H1 (cell line): ENCODE measurements at regions not wholly inside any gene's neighbourhood (a gene's known extent, or its start where the extent isn't known, plus 50 kb on each side); places are given as distances from the start of the nearest gene placed in this dataset.

Source experiments
- CTCF ChIA-PET: fragments of 300-600 bp; sonication (Branson Sonifier 250); formaldehyde crosslinking; loops from one replicate; lab custom pipeline; 2021; ENCODE audit not compliant: partially characterized antibody; lab: Charles Lee
- POLR2A ChIA-PET: fragments of 300-600 bp; sonication (Branson Sonifier 250); formaldehyde crosslinking; loops from one replicate; lab custom pipeline; 2021; ENCODE audit warnings: inconsistent platforms; ENCODE audit not compliant: partially characterized antibody; lab: Charles Lee
- DNase-seq, 2 experiments: peaks; one replicate each; pipeline versions ENCODE4 v3.0.0 to v3.0.0-alpha.2; 2010 to 2022; ENCODE audit warnings: low spot score in 2 of 2, low read depth in 1 of 2, mixed read lengths in 1 of 2
- FAIRE-seq: peaks from 2 replicates; lab custom pipeline; 2011; peaks lifted over from hg19 to GRCh38; lab: Jason Lieb, UNC
- H2AFZ ChIP-seq: 2 replicates; pipeline ENCODE4 v1.8.1; 2012; ENCODE audit warnings: low read length, inconsistent platforms
- H2AK5ac ChIP-seq: 2 replicates; pipeline ENCODE4 v1.6.1; 2013; ENCODE audit warnings: low read depth, low read length
- H2BK120ac ChIP-seq: replicated peaks from 2 replicates; pipeline ENCODE3; 2013; ENCODE audit warnings: low read depth, low read length, inconsistent platforms
- H2BK12ac ChIP-seq: 2 replicates; pipeline ENCODE4 v1.6.1; 2013; ENCODE audit warnings: low read depth, low read length
- H2BK15ac ChIP-seq: 2 replicates; pipeline ENCODE4 v1.6.1; 2013; ENCODE audit warnings: low read length
- H2BK20ac ChIP-seq: 2 replicates; pipeline ENCODE4 v1.6.1; 2013; ENCODE audit warnings: low read length
- H2BK5ac ChIP-seq: 2 replicates; pipeline ENCODE4 v1.6.1; 2013; ENCODE audit warnings: low read depth, low read length
- H3K14ac ChIP-seq: 2 replicates; pipeline ENCODE4 v1.6.1; 2013; ENCODE audit warnings: inconsistent platforms; ENCODE audit not compliant: insufficient read length
- H3K18ac ChIP-seq: 2 replicates; pipeline ENCODE4 v1.6.1; 2013; ENCODE audit warnings: low read length; ENCODE audit errors: extremely low read depth
- H3K23ac ChIP-seq: 2 replicates; pipeline ENCODE4 v1.6.1; 2013; ENCODE audit warnings: inconsistent platforms; ENCODE audit not compliant: insufficient read length
- H3K23me2 ChIP-seq: 2 replicates; pipeline ENCODE4 v1.6.1; 2013; ENCODE audit warnings: low read depth, low read length
- H3K27ac ChIP-seq: 2 replicates; pipeline ENCODE4 v1.6.1; 2011; ENCODE audit warnings: low read depth, low read length, inconsistent platforms
- H3K27me3 ChIP-seq, 4 experiments: replicated peaks in 1 of 4; 1 replicate in 1 of 4; 2 replicates in 3 of 4; pipeline versions ENCODE4 v1.6.1 to v1.8.1; 2011 to 2013; ENCODE audit warnings: low read length in 3 of 4, mild to moderate bottlenecking in 3 of 4, inconsistent platforms in 2 of 4, mixed read lengths in 2 of 4, moderate library complexity in 1 of 4; ENCODE audit not compliant: control insufficient read depth in 3 of 4, insufficient read depth in 3 of 4; ENCODE audit errors: extremely low read depth in 1 of 4
- H3K36me3 ChIP-seq, 4 experiments: 2 replicates each; pipeline versions ENCODE4 v1.6.1 to v1.8.1; 2011 to 2013; ENCODE audit warnings: mild to moderate bottlenecking in 4 of 4, low read length in 3 of 4, moderate library complexity in 2 of 4, control low read depth in 1 of 4, inconsistent platforms in 1 of 4; ENCODE audit not compliant: insufficient read depth in 4 of 4, control insufficient read depth in 2 of 4
- H3K4ac ChIP-seq: replicated peaks from 2 replicates; pipeline ENCODE3; 2013; ENCODE audit warnings: low read length, low read depth, mixed read lengths, inconsistent platforms; ENCODE audit not compliant: insufficient read length
- H3K4me1 ChIP-seq, 4 experiments: replicated peaks in 1 of 4; 1 replicate in 1 of 4; 2 replicates in 3 of 4; pipeline versions ENCODE4 v1.6.1 to v1.8.1; 2011 to 2013; ENCODE audit warnings: low read length in 3 of 4, inconsistent platforms in 2 of 4, mixed read lengths in 1 of 4; ENCODE audit not compliant: insufficient read depth in 4 of 4, control insufficient read depth in 3 of 4
- H3K4me2 ChIP-seq, 2 experiments: 2 replicates each; pipeline versions ENCODE4 v1.6.1 to v1.8.1; 2011 to 2013; ENCODE audit warnings: low read depth in 2 of 2, low read length in 2 of 2, control low read depth in 1 of 2, inconsistent platforms in 1 of 2, mild to moderate bottlenecking in 1 of 2; ENCODE audit not compliant: insufficient read depth in 1 of 2
- H3K4me3 ChIP-seq, 4 experiments: fragments of 200-600, 300-600 bp in 1 of 4; sonication (generic), shearing (Covaris generic), sonication (Bioruptor Twin) in 1 of 4; 2 replicates each; pipeline versions ENCODE4 v1.5.1 to v1.8.1; 2011 to 2016; ENCODE audit warnings: low read length in 4 of 4, low read depth in 3 of 4, control low read depth in 2 of 4, inconsistent platforms in 2 of 4, mild to moderate bottlenecking in 2 of 4, mixed read lengths in 1 of 4, moderate library complexity in 1 of 4; ENCODE audit not compliant: insufficient read depth in 2 of 4; ENCODE audit errors: extremely low read depth in 1 of 4
- H3K56ac ChIP-seq: replicated peaks from 2 replicates; pipeline ENCODE3; 2013; ENCODE audit warnings: low read depth, mild to moderate bottlenecking, mixed read lengths, low read length, inconsistent platforms; ENCODE audit not compliant: insufficient read length
- H3K79me1 ChIP-seq: 2 replicates; pipeline ENCODE4 v1.6.1; 2013; ENCODE audit warnings: low read depth, low read length, control low read depth
- H3K79me2 ChIP-seq, 2 experiments: 2 replicates each; pipeline versions ENCODE4 v1.6.1 to v1.8.1; 2012 to 2013; ENCODE audit warnings: low read length in 2 of 2, mild to moderate bottlenecking in 2 of 2, inconsistent platforms in 1 of 2; ENCODE audit not compliant: insufficient read depth in 2 of 2, control insufficient read depth in 1 of 2
- H3K9ac ChIP-seq, 4 experiments: replicated peaks in 1 of 4; 1 replicate in 1 of 4; 2 replicates in 3 of 4; pipeline versions ENCODE4 v1.6.1 to v1.8.1; 2011 to 2013; ENCODE audit warnings: low read depth in 3 of 4, low read length in 3 of 4, control low read depth in 2 of 4, mild to moderate bottlenecking in 2 of 4, moderate library complexity in 2 of 4, inconsistent platforms in 1 of 4; ENCODE audit errors: extremely low read depth in 1 of 4
- H3K9me3 ChIP-seq, 2 experiments: 2 replicates each; pipeline versions ENCODE4 v1.6.1 to v1.8.1; 2012 to 2013; ENCODE audit warnings: mild to moderate bottlenecking in 2 of 2, moderate library complexity in 2 of 2, control low read depth in 1 of 2, inconsistent platforms in 1 of 2, low read depth in 1 of 2, low read length in 1 of 2, mixed read lengths in 1 of 2; ENCODE audit not compliant: insufficient read depth in 2 of 2
- H4K20me1 ChIP-seq, 2 experiments: replicated peaks in 1 of 2; 2 replicates each; pipeline versions ENCODE3 to v1.8.1; 2011 to 2013; ENCODE audit warnings: inconsistent platforms in 2 of 2, low read length in 2 of 2, mild to moderate bottlenecking in 1 of 2; ENCODE audit not compliant: insufficient read depth in 2 of 2, control insufficient read depth in 1 of 2
- H4K5ac ChIP-seq: 2 replicates; pipeline ENCODE4 v1.6.1; 2013; ENCODE audit warnings: low read length, low read depth, mixed read lengths, inconsistent platforms; ENCODE audit not compliant: insufficient read length
- H4K8ac ChIP-seq: 2 replicates; pipeline ENCODE4 v1.8.0; 2013; ENCODE audit warnings: mild to moderate bottlenecking, moderate library complexity, low read length, inconsistent platforms; ENCODE audit not compliant: insufficient read depth; ENCODE audit errors: extremely low read depth
- H4K91ac ChIP-seq: replicated peaks from 2 replicates; pipeline ENCODE3; 2013; ENCODE audit warnings: low read length, mixed read lengths, inconsistent platforms; ENCODE audit not compliant: insufficient read length
- ATF2 ChIP-seq: IDR thresholded peaks from 2 replicates; pipeline ENCODE4 v1.6.1; 2012; ENCODE audit warnings: low read length, inconsistent platforms
- CBX8 ChIP-seq: fragments of 300-800, 300-1000 bp; sonication (generic); IDR thresholded peaks from 2 replicates; pipeline ENCODE4 v1.7.1; 2016; ENCODE audit warnings: low read depth, low read length, borderline replicate concordance
- E2F6 ChIP-seq: IDR thresholded peaks from 2 replicates; pipeline ENCODE4 v1.6.1; 2012; ENCODE audit warnings: inconsistent platforms
- GABPA ChIP-seq: IDR thresholded peaks from 2 replicates; pipeline ENCODE4 v1.6.1; 2011; ENCODE audit warnings: mild to moderate bottlenecking, low read length, moderate library complexity, borderline replicate concordance; ENCODE audit not compliant: insufficient read depth
- JUND ChIP-seq: IDR thresholded peaks from 2 replicates; pipeline ENCODE4 v1.6.1; 2011; ENCODE audit warnings: mild to moderate bottlenecking, improper control_type of control experiment, low read length
- NANOG ChIP-seq: IDR thresholded peaks from 2 replicates; pipeline ENCODE4 v1.6.1; 2011; ENCODE audit warnings: low read length, low read depth, mild to moderate bottlenecking, inconsistent platforms; ENCODE audit not compliant: insufficient read depth, poor library complexity, severe bottlenecking
- NRF1 ChIP-seq: IDR thresholded peaks from 2 replicates; pipeline ENCODE4 v1.6.1; 2011; ENCODE audit warnings: mild to moderate bottlenecking, low read depth, low read length, improper control_type of control experiment
- SIRT6 ChIP-seq: IDR thresholded peaks from one replicate; pipeline ENCODE4 v1.7.1; 2012; ENCODE audit warnings: low read length, inconsistent platforms
- USF2 ChIP-seq: IDR thresholded peaks from 2 replicates; pipeline ENCODE4 v1.6.1; 2011; ENCODE audit warnings: low read length, improper control_type of control experiment
- WGBS, 2 experiments: shearing (Covaris generic) in 1 of 2; methylation state at CpG; one replicate each; pipeline versions ENCODE4 v1.1.6 to v1.1.7; 2013 to 2015; ENCODE audit warnings: low lambda C conversion rate in 2 of 2, mixed read lengths in 2 of 2, inconsistent platforms in 1 of 2, low coverage in 1 of 2, missing lambda C conversion rate in 1 of 2; ENCODE audit not compliant: insufficient replicate concordance in 2 of 2, insufficient coverage in 1 of 2, insufficient read length in 1 of 2; ENCODE audit errors: extremely low coverage in 1 of 2, missing lambda C conversion rate in 1 of 2; 5-methylcytosine and 5-hydroxymethylcytosine counted together

- Histone ChIP-seq H4K5ac (no peak overlapping the region), H3K56ac (no peak overlapping the region)
- DNase-seq = no peak
- TF ChIP-seq ATF2 (no peak), USF2 (no peak), SIRT6 (no peak), GABPA (no peak), NANOG (no peak), CBX8 (no peak), JUND (no peak), NRF1 (no peak), E2F6 (no peak)
- TF ChIP-seq, all 59 proteins: peak for 0
- 86% methylated on average over 1 of the region's 1 CpG; no CpG with 5 or more reads in 1 of the 2 experiments for WGBS, 2 experiments
- no peak overlapping the region for H2BK120ac ChIP-seq
- no peak overlapping the region for H3K9ac ChIP-seq
- no peaks in the 10 kb centered on the region for H3K79me2 ChIP-seq
- no peak overlapping the region for H3K4ac ChIP-seq
- H2AK5ac ChIP-seq = no peak overlapping the region
- no peak overlapping the region for H4K91ac ChIP-seq
- no peak overlapping the region for H2BK20ac ChIP-seq
- no peaks in the 10 kb centered on the region for H3K23me2 ChIP-seq
- no peak overlapping the region for H2AFZ ChIP-seq
- no peak overlapping the region for H3K14ac ChIP-seq
- 0 out of 7 replicates have a peak, but pooled peaks cover 0 to 2% (median 0%) of the 10 kb centered on the region in 4 experiments for H3K4me1 ChIP-seq
- no peak overlapping the region for H4K8ac ChIP-seq
- H3K9me3 ChIP-seq = no peaks in the 10 kb centered on the region
- no peaks in the 10 kb centered on the region for H4K20me1 ChIP-seq
- no peaks in the 10 kb centered on the region for H3K79me1 ChIP-seq
- H3K36me3 ChIP-seq = no peaks in the 10 kb centered on the region
- no peaks in the 10 kb centered on the region for H3K27me3 ChIP-seq
- no peak overlapping the region for H3K27ac ChIP-seq
- ChIA-PET CTCF (no interaction called here), POLR2A (no interaction called here)
- H2BK15ac ChIP-seq = no peak overlapping the region
- no peak overlapping the region for H2BK5ac ChIP-seq
- no peak overlapping the region for H3K4me3 ChIP-seq
- H3K4me2 ChIP-seq = no peak overlapping the region
- no peak overlapping the region for H3K23ac ChIP-seq
- H2BK12ac ChIP-seq = no peak overlapping the region
- FAIRE-seq = no peak
- H3K18ac ChIP-seq = no peak overlapping the region
Observed at GRCh38 chr2:82345910-82346309, 2041.4 kb upstream of the LRRTM1 start.
